Fibroblast of mammary gland (primary cell): ENCODE measurements at regions not wholly inside any gene's neighbourhood (a gene's known extent, or its start where the extent isn't known, plus 50 kb on each side); places are given as distances from the start of the nearest gene placed in this dataset.
A peak's percentile ranks its signal among the peaks of the same experiment; 100 is the strongest.

Experiments
- DNase-seq: peaks from one replicate; pipeline ENCODE4 v3.0.0-alpha.2; 2010; ENCODE audit warnings: low read depth
- H3K4me3 ChIP-seq: 2 replicates; pipeline ENCODE4 v1.5.1; 2011; ENCODE audit warnings: low read depth, mild to moderate bottlenecking, low read length, moderate library complexity; ENCODE audit not compliant: control insufficient read depth
- TF ChIP-seq, protein P1 (sequence below): conservative IDR thresholded peaks from 2 replicates; pipeline ENCODE4 v1.5.1; 2011; ENCODE audit warnings: low read depth, low read length, inconsistent platforms; ENCODE audit not compliant: control insufficient read depth, insufficient read depth

DNA sequence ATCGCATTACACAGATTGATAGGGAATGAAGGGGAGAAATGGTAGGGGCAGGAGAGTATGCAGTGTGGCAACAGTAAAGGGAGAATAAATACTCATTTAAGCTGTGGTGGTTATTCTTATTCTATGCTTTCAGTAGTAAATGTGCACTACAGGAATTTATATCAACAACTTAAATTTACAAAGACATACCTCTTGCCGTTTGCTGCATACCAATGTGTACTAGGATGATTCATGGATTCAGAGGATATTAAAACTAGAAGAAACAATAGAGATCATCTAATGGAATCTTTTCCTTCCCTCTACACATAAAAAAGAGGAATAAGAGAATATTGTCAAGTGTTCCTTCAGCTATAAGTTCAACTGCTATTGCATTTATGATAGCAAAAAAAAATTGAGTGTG is 103.3 kb upstream of the RASA1 start:
- H3K4me3 ChIP-seq, result no peak overlapping the region
- no peak for DNase-seq
- TF ChIP-seq, protein P1, sequence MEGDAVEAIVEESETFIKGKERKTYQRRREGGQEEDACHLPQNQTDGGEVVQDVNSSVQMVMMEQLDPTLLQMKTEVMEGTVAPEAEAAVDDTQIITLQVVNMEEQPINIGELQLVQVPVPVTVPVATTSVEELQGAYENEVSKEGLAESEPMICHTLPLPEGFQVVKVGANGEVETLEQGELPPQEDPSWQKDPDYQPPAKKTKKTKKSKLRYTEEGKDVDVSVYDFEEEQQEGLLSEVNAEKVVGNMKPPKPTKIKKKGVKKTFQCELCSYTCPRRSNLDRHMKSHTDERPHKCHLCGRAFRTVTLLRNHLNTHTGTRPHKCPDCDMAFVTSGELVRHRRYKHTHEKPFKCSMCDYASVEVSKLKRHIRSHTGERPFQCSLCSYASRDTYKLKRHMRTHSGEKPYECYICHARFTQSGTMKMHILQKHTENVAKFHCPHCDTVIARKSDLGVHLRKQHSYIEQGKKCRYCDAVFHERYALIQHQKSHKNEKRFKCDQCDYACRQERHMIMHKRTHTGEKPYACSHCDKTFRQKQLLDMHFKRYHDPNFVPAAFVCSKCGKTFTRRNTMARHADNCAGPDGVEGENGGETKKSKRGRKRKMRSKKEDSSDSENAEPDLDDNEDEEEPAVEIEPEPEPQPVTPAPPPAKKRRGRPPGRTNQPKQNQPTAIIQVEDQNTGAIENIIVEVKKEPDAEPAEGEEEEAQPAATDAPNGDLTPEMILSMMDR, result no peak

DNA sequence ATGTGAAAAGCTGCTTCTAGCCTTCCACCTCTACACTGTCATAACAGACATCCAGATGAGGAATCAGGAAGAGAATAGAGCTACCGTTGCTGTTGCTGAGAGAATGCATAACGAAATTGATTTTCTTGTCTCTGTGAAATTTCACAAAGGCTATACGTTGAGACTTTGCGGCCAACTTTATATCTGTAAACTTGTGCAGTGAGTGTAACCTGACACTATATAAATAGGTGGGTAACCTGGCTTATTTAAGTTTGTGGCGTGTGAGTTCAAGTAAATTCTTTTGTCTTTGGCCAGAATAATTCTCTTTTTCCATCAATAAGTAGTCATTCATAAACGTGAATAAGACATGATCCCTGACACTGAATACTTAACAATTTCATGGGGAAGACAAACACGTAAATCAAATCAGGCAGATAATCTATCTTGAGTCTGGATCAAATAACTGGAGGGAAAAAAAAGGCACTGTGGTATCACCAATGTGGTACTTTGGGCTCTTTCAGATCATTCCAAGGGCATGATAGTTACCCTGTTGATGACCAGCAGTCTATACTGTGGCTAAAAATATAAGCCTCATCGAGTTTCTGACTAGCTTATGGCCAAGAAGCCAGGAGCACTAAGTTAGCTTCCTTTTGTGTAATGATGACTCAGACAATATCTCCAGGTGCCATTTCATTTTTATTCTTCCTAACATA is 98.2 kb upstream of the RASA1 start:
- H3K4me3 ChIP-seq, result no peak overlapping the region
- TF ChIP-seq, protein P1, result no peak
- no peak for DNase-seq

DNA sequence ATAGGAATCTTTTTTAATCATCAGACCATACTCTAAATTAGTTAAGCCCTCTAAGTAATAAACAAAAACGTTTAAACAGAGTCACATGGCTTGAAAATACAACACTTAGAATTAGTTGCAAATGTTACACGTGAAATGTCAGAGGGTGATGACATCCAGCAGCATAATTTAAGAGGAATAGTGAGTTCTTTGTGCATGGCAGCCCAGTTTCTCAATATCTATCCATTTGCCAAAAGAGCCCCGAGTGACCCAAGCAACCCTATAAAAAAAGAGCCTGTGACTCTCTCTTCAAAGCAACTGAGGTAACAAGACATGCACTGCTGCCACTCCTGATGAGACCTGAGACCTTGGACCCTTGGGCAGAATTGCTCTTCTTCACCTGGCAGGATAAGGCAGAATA is 96.9 kb upstream of the RASA1 start:
- no peak for DNase-seq
- TF ChIP-seq, protein P1, result no peak
- no peak overlapping the region for H3K4me3 ChIP-seq

DNA sequence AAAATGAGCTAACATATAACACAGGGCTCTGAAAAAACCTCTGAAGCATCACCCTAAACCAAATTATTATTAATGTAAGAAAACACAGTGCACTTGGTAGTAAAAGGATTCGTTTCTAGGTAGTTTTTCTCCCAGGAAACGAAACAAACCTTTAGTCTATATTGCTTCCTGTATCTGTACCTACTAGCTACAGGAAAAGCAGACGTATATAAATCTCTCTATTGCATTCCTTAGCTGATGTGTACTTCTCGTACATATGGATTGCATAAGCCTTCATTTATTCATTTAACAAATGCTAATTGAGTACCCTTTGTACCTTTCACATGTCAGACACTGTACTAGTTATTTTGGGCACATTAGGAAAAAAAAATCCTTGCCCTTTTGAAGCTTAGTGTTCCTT is 85.0 kb upstream of the RASA1 start:
- no peak overlapping the region for H3K4me3 ChIP-seq
- DNase-seq, result no peak
- TF ChIP-seq, protein P1, result no peak

DNA sequence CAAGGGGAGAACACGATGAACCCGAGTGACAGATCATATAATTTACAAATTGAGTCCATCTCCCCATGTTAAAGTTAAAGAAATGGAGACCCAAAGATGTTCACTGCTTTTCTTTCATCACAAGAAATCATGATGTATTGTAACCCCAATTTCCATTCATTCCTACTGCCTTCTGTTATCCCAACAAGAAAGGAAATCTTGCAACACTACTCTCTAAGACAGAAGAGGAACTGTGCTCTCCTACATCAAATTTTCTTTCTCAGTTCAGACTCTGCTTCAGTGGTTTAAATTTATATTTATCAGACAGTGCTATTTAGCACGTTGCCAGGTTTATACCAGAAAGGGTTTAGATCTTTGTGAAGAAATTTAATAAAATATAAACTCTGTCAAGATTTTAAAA is 83.8 kb upstream of the RASA1 start:
- DNase-seq, result no peak
- no peak overlapping the region for H3K4me3 ChIP-seq
- TF ChIP-seq, protein P1, result no peak

DNA sequence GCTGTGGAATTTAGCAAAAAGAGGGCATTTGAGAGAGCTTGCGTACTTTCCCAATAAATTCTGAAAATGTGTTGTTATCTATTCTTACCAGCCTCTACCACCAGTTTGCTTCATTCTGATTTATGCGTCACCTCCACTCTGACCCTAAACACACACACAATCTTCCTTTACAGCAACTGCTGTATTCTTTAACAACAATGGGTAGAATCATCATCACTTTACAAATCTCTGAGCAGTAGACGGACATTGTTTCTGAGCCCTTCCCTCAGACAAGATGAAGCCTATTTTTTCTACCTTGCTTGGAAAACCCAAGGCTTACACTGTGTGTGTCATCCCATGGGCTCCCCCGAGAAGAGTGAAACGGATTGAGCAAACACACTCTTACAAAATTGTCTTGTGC is 83.1 kb upstream of the RASA1 start:
- peak; percentile 1 for DNase-seq
- TF ChIP-seq, protein P1, result no peak
- no peak overlapping the region for H3K4me3 ChIP-seq

DNA sequence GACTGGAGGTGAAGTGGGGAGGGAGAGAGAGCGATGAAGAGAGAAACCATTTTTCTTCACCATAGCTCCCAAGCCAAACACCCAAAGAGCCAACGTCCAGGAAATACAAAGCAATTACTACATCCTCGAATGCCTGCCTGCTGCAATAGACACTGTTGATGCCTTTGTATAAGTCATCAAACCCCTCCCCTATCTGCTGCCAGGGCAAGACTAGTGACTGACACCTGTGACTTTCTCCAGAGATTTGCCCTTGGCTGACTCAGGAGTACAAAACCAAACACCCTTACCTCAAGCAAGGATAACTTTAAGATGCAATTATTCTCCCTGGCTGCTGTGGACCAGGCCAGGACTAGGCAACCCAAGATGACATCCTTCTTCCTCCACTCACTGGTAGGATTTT is 81.8 kb upstream of the RASA1 start:
- no peak overlapping the region for H3K4me3 ChIP-seq
- no peak for DNase-seq
- TF ChIP-seq, protein P1, result no peak
